GM19025 (cell line): ENCODE measurements at regions not wholly inside any gene's neighbourhood (a gene's known extent, or its start where the extent isn't known, plus 50 kb on each side); places are given as distances from the start of the nearest gene placed in this dataset.

Experiments
- ATAC-seq: cut with Tn5 transposase; IDR thresholded peaks from one replicate; pipeline ENCODE4 v1.9.1; 2021; ENCODE audit warnings: mild to moderate bottlenecking, low read depth, moderate library complexity; ENCODE audit not compliant: unreplicated experiment

DNA sequence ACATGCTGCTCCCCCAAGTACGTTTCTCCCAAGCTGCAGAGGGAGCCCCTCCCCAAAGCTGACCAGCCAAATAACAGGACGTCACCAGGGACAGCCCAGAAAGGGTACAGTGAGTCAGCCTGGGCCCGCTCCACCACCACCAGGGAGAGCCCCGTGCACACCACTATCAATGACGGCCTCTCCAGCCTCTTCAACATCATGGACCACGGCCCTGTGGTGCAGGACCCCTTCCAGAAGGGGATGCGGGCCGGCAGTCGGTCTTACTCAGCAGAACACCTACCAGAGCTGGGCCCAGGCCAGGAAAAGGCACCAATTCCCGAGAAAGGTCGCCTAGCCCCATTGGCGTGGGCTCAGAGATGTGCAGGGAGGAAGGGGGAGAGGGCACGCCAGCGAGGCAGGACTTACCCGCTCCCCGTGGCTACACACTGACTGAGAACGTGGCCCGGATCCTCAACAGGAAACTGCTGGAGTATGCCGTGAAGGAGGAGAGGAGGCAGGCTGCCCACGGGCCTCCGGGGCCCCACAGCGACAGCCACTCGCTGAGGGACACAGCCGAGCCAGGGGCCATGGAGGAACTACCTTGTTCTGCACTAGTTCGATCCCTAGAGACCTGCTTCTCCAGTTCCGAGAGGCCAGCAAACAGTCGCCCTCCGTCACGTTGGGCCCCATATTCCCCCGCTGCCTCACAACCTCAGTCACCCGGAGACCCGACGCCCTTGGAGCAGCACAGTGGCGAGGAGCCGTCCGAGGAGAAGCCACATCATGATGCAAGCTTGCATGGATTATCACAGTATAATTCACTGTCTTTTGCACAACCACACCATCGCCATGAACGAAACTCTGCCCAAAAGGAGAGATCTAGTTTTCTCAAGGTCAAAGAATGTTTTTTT is 815.9 kb upstream of the KLHL1 start:
- no peak for ATAC-seq

- no peak for ATAC-seq
Observed at GRCh38 chr13:70911286-70911685, 803.0 kb upstream of the KLHL1 start.

- no peak for ATAC-seq
Observed at GRCh38 chr13:70908795-70909194, 800.5 kb upstream of the KLHL1 start.

- ATAC-seq, result no peak
Observed at GRCh38 chr13:70905035-70905434, 796.8 kb upstream of the KLHL1 start.

DNA sequence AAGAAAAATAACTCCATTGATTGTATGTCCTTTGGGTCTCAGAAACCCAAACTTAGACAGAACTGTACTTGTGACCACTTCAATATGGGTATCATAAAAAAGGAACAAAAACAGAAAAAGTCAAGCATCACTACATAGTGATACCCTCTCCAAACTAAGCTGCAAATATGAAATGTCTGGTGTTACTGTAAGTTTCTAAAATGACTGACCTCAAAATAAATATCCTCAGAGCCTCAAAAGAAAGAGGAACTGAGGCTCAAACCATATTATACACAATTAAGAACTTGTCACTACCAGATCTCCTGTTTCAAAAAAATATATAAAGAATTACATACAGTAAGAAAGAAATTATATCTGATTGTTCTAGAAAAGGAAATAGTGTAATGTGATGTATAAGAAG is 787.9 kb upstream of the KLHL1 start:
- ATAC-seq, result no peak

- no peak for ATAC-seq
Observed at GRCh38 chr13:70895599-70895998, 787.3 kb upstream of the KLHL1 start.

DNA sequence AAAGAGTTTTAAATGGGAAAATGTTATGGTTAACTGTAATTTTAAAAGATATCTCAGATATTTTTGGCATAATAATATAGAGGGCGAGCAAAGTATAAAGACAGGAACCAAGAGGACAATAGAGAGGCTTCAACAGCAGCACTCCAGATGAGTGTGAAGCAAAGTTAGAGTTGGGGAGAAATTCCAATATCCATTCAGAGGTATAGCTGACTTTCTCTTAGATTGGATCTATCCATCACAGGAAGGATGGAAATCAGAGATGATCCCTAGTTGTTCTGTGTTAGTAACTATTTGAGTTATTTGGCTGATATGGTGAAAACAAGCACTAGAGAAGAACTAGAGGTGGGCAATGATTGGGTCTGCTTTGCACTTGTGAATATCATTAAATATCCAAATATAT is 786.0 kb upstream of the KLHL1 start:
- ATAC-seq, result no peak

DNA sequence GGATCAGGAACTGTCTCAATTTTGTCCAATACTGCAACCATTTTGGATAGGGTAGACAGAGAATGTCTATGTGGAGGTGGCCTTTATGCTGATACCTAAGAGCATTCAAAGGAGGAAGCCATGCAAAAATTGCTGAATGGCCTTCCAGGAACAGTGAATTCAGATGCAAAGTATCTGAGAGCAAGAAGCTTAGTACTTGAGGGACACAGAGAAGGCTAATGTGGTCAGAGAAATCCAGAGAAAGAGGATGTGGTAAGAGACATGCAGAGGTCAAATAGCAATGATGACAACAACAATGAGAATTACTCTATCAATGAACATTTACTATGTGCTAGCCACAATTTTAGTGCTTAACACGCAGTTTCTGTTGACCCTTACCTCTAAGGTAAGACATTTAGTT is 785.6 kb upstream of the KLHL1 start:
- no peak for ATAC-seq

DNA sequence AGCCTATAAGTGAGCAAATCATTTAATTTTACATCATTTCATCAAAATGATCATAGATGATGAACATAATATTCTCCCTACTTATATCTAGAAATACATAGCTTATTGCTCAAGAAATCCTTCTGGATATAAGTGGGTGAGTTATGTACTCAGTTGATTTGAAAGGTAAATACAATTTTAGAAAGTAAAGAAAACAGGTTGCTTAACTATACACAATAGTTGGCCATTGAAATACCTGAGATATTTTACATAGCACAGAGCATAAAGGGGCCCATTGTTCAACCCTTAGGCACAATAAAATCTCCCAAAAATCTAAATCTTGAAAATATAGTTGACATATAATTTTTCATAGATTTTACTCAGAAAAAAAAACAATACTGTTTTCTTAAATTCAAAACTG is 782.0 kb upstream of the KLHL1 start:
- ATAC-seq, result no peak

DNA sequence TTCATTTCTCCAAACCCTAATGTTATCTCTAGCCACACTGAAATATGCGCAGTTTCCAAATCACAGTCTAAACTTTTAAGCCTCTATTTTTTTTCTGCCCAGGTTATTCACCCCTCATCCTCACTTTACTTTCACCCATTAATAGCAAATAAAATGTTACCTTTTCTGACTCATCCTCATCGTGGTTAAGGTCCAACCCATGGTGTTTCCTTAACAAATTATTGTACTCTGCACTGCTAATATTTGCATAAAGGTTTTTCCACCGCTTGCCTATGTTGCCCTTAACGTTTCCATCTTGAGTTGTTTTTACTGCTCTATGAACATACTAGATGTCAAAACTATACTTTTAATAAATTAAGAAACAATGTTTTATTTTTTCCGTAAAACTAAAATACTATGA is 780.9 kb upstream of the KLHL1 start:
- no peak for ATAC-seq

GRCh38 chr13:70884196-70884595 is 775.9 kb upstream of the KLHL1 start:
- no peak for ATAC-seq

GRCh38 chr13:70874636-70875035 is 766.4 kb upstream of the KLHL1 start:
- no peak for ATAC-seq

DNA sequence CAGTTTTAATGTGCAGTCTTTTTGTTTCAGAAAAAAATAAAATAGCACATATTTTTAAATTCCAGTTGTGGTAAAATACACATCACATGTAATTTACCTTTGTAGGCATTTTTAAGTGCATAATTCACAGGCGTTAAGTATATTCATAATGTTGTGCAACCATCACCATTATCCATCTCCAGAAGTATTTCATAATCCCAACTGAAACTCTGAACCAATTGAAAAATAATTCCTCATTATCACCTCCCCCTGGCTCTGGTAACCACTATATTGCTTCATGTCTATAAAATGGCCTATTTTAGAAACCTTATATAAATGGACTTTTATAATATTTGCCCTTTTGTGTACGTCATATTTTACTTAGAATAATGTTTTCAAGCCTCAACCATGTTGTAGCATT is 756.5 kb upstream of the KLHL1 start:
- no peak for ATAC-seq

GRCh38 chr13:70856711-70857110 is 748.5 kb upstream of the KLHL1 start:
- no peak for ATAC-seq

DNA sequence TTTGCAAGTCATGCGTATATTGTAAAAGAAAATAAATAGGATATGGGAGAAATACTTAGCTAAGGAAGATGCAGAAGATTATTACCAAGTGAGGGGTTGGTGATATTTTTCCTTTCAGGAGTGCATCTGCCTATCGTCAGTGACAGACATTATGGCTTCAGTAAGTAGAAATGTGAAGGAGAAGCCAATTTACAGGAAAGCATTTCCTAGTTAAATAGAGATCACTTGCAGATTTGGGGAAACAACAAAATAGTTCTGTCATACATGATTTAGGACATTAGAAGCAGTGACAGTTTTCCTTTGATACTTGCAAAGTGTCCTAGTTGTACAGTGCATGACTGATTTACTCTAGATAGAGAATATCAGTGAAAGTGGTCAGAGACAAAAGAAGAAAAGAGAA is 747.8 kb upstream of the KLHL1 start:
- ATAC-seq, result no peak

DNA sequence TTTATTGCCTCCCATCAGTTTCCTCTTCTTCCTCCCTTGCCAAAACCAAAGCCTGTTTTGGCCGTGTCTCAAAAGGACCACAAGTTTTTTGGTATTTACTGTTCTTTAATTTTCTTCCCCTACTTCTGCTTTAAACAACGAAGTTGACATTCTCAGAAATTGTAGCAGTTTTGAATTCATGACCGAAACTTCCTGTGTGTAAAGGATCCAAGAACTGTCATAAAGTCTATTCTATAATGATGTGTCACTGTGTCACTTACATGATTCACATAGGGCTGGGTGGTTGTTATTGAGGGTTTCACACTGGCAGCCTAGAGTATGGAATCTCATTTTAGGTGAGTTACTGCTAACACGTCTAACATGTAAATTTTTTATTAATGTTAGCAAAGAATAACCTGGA is 741.0 kb upstream of the KLHL1 start:
- ATAC-seq, result no peak

GRCh38 chr13:70844391-70845108 is 736.3 kb upstream of the KLHL1 start:
- ATAC-seq, result no peak

DNA sequence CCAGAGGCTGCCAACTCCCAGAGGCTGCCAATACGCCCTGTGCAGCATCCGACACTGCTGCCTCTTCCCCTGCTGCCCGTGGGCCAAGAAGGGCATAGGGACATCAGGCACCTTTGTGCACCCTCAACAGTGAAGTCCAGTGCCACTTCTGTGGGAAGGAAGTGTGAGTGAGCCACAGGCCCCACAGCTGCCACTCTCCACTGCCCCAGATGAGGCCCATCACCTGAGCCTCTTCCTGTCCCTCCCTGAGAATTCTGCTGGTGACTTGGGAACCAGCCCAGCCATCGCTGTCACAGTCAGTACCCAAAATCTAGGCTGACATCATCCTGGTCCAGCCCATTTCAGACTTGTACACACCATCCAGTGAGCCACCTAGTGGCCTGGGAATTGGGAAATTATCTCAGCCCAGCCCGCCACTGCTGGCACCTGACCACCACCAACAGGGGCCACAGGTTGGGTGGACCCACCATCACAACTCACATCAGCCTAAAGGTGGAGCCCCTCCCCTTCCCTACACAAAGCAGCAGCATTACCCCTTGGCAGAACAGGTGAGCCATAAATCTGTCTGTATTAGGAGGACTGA is 733.9 kb upstream of the KLHL1 start:
- no peak for ATAC-seq

GRCh38 chr13:70841240-70842061 is 733.2 kb upstream of the KLHL1 start:
- ATAC-seq, result no peak

DNA sequence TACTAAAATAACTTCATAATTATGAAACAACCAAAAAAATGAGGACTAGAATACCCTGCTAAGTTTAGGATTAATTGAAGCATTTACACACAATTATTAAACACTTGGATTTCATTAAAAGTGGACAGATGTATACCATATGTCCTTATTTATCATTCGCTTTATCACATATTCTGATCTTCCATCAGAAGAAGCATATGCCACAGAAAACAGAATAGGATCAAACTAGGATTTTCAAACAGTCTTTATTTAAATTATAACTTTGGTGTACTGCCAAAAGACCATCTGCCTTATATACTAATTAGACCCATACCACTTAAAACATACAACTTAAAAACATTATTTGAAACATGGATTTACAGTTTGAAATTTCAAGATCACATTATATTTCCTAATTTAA is 727.1 kb upstream of the KLHL1 start:
- ATAC-seq, result no peak

DNA sequence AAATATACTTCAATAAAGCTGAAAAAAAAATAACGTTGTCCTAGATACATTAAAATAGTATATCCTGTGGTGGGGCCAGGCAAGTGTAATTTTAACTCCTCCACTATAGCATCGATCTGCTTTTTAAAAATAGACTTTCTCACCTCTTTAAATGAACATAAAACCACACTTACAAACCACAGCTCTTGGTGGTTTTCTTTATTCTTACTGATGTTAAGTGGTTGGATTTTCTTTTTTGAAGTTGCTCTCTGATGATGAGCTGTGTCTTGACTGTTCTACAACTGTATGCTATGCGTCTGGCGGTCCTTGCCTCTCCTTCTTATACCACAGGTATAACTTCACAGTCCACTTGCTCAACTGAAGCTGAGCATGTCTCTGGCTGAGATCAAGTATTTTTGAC is 721.5 kb upstream of the KLHL1 start:
- ATAC-seq, result no peak
